Body of pancreas (tissue), 4 donors: ENCODE measurements at regions not wholly inside any gene's neighbourhood (a gene's known extent, or its start where the extent isn't known, plus 50 kb on each side); places are given as distances from the start of the nearest gene placed in this dataset.

ENCODE experiments used
- POLR2A ChIP-seq, 3 donors: fragments of 450-650 bp; IDR thresholded peaks; one replicate each; pipeline ENCODE4 v1.6.1; 2016; ENCODE audit warnings: antibody characterized with exemption in 3 of 3, mild to moderate bottlenecking in 2 of 3
- TF ChIP-seq, protein P1 (sequence below), 7 experiments: fragments of 450-650 bp in 4 of 7; fragments of 200-600 bp in 3 of 7; sonication (generic) in 3 of 7; IDR thresholded peaks; one replicate each; pipeline ENCODE4 v1.5.1; 2016 to 2019; ENCODE audit warnings: antibody characterized with exemption in 7 of 7

DNA sequence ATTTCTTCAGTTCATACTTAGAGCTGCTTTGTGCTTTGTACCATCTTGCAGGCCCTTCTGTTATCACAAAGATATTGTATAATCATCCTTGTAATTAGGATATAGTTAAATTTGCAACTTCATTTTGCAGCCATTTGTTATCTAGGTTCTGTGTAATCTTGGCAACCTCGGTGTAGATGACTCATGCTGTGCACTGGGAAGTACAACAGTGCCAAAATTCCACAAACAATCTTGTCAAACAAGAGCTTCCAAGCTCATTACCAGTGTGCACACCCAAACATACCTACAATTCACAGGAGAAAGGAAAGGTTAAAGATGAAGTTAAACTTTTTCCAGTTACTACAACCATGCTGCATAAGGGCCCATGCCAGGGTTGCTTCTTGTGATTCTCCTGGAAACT is 1231.8 kb downstream of the CDH11 start:
- TF ChIP-seq, protein P1, sequence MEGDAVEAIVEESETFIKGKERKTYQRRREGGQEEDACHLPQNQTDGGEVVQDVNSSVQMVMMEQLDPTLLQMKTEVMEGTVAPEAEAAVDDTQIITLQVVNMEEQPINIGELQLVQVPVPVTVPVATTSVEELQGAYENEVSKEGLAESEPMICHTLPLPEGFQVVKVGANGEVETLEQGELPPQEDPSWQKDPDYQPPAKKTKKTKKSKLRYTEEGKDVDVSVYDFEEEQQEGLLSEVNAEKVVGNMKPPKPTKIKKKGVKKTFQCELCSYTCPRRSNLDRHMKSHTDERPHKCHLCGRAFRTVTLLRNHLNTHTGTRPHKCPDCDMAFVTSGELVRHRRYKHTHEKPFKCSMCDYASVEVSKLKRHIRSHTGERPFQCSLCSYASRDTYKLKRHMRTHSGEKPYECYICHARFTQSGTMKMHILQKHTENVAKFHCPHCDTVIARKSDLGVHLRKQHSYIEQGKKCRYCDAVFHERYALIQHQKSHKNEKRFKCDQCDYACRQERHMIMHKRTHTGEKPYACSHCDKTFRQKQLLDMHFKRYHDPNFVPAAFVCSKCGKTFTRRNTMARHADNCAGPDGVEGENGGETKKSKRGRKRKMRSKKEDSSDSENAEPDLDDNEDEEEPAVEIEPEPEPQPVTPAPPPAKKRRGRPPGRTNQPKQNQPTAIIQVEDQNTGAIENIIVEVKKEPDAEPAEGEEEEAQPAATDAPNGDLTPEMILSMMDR (IDR thresholded peaks at IDR 0.05): no peak
- TF ChIP-seq POLR2A (IDR thresholded peaks at IDR 0.05): no peak
